ENCODE measurements at regions not wholly inside any gene's neighbourhood (a gene's known extent, or its start where the extent isn't known, plus 50 kb on each side); places are given as distances from the start of the nearest gene placed in this dataset.

- no peak overlapping the region for H3K4me3 ChIP-seq (ENCODE audit: low read depth in 1 of 2, low read length in 2 of 2)
- H3K36me3 ChIP-seq (ENCODE audit: control insufficient read depth in 1 of 2, insufficient read depth in 2 of 2, low read length in 2 of 2), result no peaks in the 10 kb centered on the region
- H3K4me1 ChIP-seq (ENCODE audit: control insufficient read depth in 1 of 2, insufficient read depth in 2 of 2, low read length in 2 of 2), result no peaks in the 10 kb centered on the region
- H3K9me3 ChIP-seq (ENCODE audit: control insufficient read depth in 1 of 2, low read length in 2 of 2), result no peaks in the 10 kb centered on the region
- no peak overlapping the region for H3K27ac ChIP-seq (ENCODE audit: low read depth, low read length)
- no peaks in the 10 kb centered on the region for H3K27me3 ChIP-seq (ENCODE audit: control insufficient read depth in 1 of 2, insufficient read depth in 2 of 2, low read length in 2 of 2)
- no peak overlapping the region for H3K9ac ChIP-seq (ENCODE audit: low read depth in 1 of 2, low read length in 2 of 2)
These were observed 135.8 kb downstream of the RPL22L1 start for GRCh38 chr3:170734043-170734734.

- Histone ChIP-seq H3K36me3 (ENCODE audit: control insufficient read depth in 1 of 2, insufficient read depth in 2 of 2, low read length in 2 of 2) (no peaks in the 10 kb centered on the region), H3K27me3 (ENCODE audit: control insufficient read depth in 1 of 2, insufficient read depth in 2 of 2, low read length in 2 of 2) (no peaks in the 10 kb centered on the region), H3K27ac (ENCODE audit: low read depth, low read length) (no peak overlapping the region), H3K9me3 (ENCODE audit: control insufficient read depth in 1 of 2, low read length in 2 of 2) (no peaks in the 10 kb centered on the region), H3K4me3 (ENCODE audit: low read depth in 1 of 2, low read length in 2 of 2) (no peak overlapping the region), H3K9ac (ENCODE audit: low read depth in 1 of 2, low read length in 2 of 2) (no peak overlapping the region), H3K4me1 (ENCODE audit: control insufficient read depth in 1 of 2, insufficient read depth in 2 of 2, low read length in 2 of 2) (no peaks in the 10 kb centered on the region)
These were observed 137.2 kb downstream of the RPL22L1 start for GRCh38 chr3:170732660-170733245.

- H3K36me3 ChIP-seq (ENCODE audit: control insufficient read depth in 1 of 2, insufficient read depth in 2 of 2, low read length in 2 of 2), result no peaks in the 10 kb centered on the region
- no peak overlapping the region for H3K27ac ChIP-seq (ENCODE audit: low read depth, low read length)
- no peaks in the 10 kb centered on the region for H3K27me3 ChIP-seq (ENCODE audit: control insufficient read depth in 1 of 2, insufficient read depth in 2 of 2, low read length in 2 of 2)
- H3K4me3 ChIP-seq (ENCODE audit: low read depth in 1 of 2, low read length in 2 of 2), result no peak overlapping the region
- H3K9me3 ChIP-seq (ENCODE audit: control insufficient read depth in 1 of 2, low read length in 2 of 2), result no peaks in the 10 kb centered on the region
- no peak overlapping the region for H3K9ac ChIP-seq (ENCODE audit: low read depth in 1 of 2, low read length in 2 of 2)
- H3K4me1 ChIP-seq (ENCODE audit: control insufficient read depth in 1 of 2, insufficient read depth in 2 of 2, low read length in 2 of 2), result no peaks in the 10 kb centered on the region
These were observed 138.7 kb downstream of the RPL22L1 start for GRCh38 chr3:170731281-170731680.

GRCh38 chr3:170730071-170730812 lies 139.8 kb downstream of the RPL22L1 start:
- Histone ChIP-seq H3K4me3 (ENCODE audit: low read depth in 1 of 2, low read length in 2 of 2) (no peak overlapping the region), H3K27ac (ENCODE audit: low read depth, low read length) (no peak overlapping the region), H3K36me3 (ENCODE audit: control insufficient read depth in 1 of 2, insufficient read depth in 2 of 2, low read length in 2 of 2) (no peaks in the 10 kb centered on the region), H3K9me3 (ENCODE audit: control insufficient read depth in 1 of 2, low read length in 2 of 2) (no peaks in the 10 kb centered on the region), H3K4me1 (ENCODE audit: control insufficient read depth in 1 of 2, insufficient read depth in 2 of 2, low read length in 2 of 2) (no peaks in the 10 kb centered on the region), H3K27me3 (ENCODE audit: control insufficient read depth in 1 of 2, insufficient read depth in 2 of 2, low read length in 2 of 2) (no peaks in the 10 kb centered on the region), H3K9ac (ENCODE audit: low read depth in 1 of 2, low read length in 2 of 2) (no peak overlapping the region)

GRCh38 chr3:170728181-170728580 lies 141.8 kb downstream of the RPL22L1 start:
- peaks cover 10 to 16% of the 10 kb centered on the region in 2 donors for H3K4me1 ChIP-seq (ENCODE audit: control insufficient read depth in 1 of 2, insufficient read depth in 2 of 2, low read length in 2 of 2)
- no peaks in the 10 kb centered on the region for H3K36me3 ChIP-seq (ENCODE audit: control insufficient read depth in 1 of 2, insufficient read depth in 2 of 2, low read length in 2 of 2)
- H3K27ac ChIP-seq (ENCODE audit: low read depth, low read length), result no peak overlapping the region
- no peak overlapping the region for H3K9ac ChIP-seq (ENCODE audit: low read depth in 1 of 2, low read length in 2 of 2)
- no peak overlapping the region for H3K4me3 ChIP-seq (ENCODE audit: low read depth in 1 of 2, low read length in 2 of 2)
- no peaks in the 10 kb centered on the region for H3K27me3 ChIP-seq (ENCODE audit: control insufficient read depth in 1 of 2, insufficient read depth in 2 of 2, low read length in 2 of 2)
- no peaks in the 10 kb centered on the region for H3K9me3 ChIP-seq (ENCODE audit: control insufficient read depth in 1 of 2, low read length in 2 of 2)

GRCh38 chr3:170727754-170728153 lies 141.9 kb upstream of the SLC7A14 start:
- Histone ChIP-seq H3K36me3 (ENCODE audit: control insufficient read depth in 1 of 2, insufficient read depth in 2 of 2, low read length in 2 of 2) (no peaks in the 10 kb centered on the region), H3K9me3 (ENCODE audit: control insufficient read depth in 1 of 2, low read length in 2 of 2) (no peaks in the 10 kb centered on the region), H3K9ac (ENCODE audit: low read depth in 1 of 2, low read length in 2 of 2) (no peak overlapping the region), H3K4me3 (ENCODE audit: low read depth in 1 of 2, low read length in 2 of 2) (no peak overlapping the region), H3K27me3 (ENCODE audit: control insufficient read depth in 1 of 2, insufficient read depth in 2 of 2, low read length in 2 of 2) (no peaks in the 10 kb centered on the region), H3K27ac (ENCODE audit: low read depth, low read length) (no peak overlapping the region), H3K4me1 (ENCODE audit: control insufficient read depth in 1 of 2, insufficient read depth in 2 of 2, low read length in 2 of 2) (peaks cover 10 to 16% of the 10 kb centered on the region in 2 donors)

- Histone ChIP-seq H3K9me3 (ENCODE audit: control insufficient read depth in 1 of 2, low read length in 2 of 2) (no peaks in the 10 kb centered on the region), H3K27ac (ENCODE audit: low read depth, low read length) (no peak overlapping the region), H3K9ac (ENCODE audit: low read depth in 1 of 2, low read length in 2 of 2) (no peak overlapping the region), H3K27me3 (ENCODE audit: control insufficient read depth in 1 of 2, insufficient read depth in 2 of 2, low read length in 2 of 2) (no peaks in the 10 kb centered on the region), H3K4me3 (ENCODE audit: low read depth in 1 of 2, low read length in 2 of 2) (no peak overlapping the region), H3K4me1 (ENCODE audit: control insufficient read depth in 1 of 2, insufficient read depth in 2 of 2, low read length in 2 of 2) (peaks cover 10 to 16% of the 10 kb centered on the region in 2 donors), H3K36me3 (ENCODE audit: control insufficient read depth in 1 of 2, insufficient read depth in 2 of 2, low read length in 2 of 2) (no peaks in the 10 kb centered on the region)
These were observed 141.2 kb upstream of the SLC7A14 start for GRCh38 chr3:170726976-170727661.

GRCh38 chr3:170725285-170725731 lies 139.4 kb upstream of the SLC7A14 start:
- Histone ChIP-seq H3K27me3 (ENCODE audit: control insufficient read depth in 1 of 2, insufficient read depth in 2 of 2, low read length in 2 of 2) (no peaks in the 10 kb centered on the region), H3K4me1 (ENCODE audit: control insufficient read depth in 1 of 2, insufficient read depth in 2 of 2, low read length in 2 of 2) (peaks cover 10 to 16% of the 10 kb centered on the region in 2 donors), H3K9ac (ENCODE audit: low read depth in 1 of 2, low read length in 2 of 2) (no peak overlapping the region), H3K4me3 (ENCODE audit: low read depth in 1 of 2, low read length in 2 of 2) (no peak overlapping the region), H3K9me3 (ENCODE audit: control insufficient read depth in 1 of 2, low read length in 2 of 2) (no peaks in the 10 kb centered on the region), H3K27ac (ENCODE audit: low read depth, low read length) (no peak overlapping the region), H3K36me3 (ENCODE audit: control insufficient read depth in 1 of 2, insufficient read depth in 2 of 2, low read length in 2 of 2) (no peaks in the 10 kb centered on the region)

- no peak overlapping the region for H3K4me3 ChIP-seq (ENCODE audit: low read depth in 1 of 2, low read length in 2 of 2)
- no peaks in the 10 kb centered on the region for H3K9me3 ChIP-seq (ENCODE audit: control insufficient read depth in 1 of 2, low read length in 2 of 2)
- no peaks in the 10 kb centered on the region for H3K36me3 ChIP-seq (ENCODE audit: control insufficient read depth in 1 of 2, insufficient read depth in 2 of 2, low read length in 2 of 2)
- no peaks in the 10 kb centered on the region for H3K27me3 ChIP-seq (ENCODE audit: control insufficient read depth in 1 of 2, insufficient read depth in 2 of 2, low read length in 2 of 2)
- no peak overlapping the region for H3K27ac ChIP-seq (ENCODE audit: low read depth, low read length)
- H3K4me1 ChIP-seq (ENCODE audit: control insufficient read depth in 1 of 2, insufficient read depth in 2 of 2, low read length in 2 of 2), result peaks cover 10 to 16% of the 10 kb centered on the region in 2 donors
- no peak overlapping the region for H3K9ac ChIP-seq (ENCODE audit: low read depth in 1 of 2, low read length in 2 of 2)
These were observed 138.9 kb upstream of the SLC7A14 start for GRCh38 chr3:170724599-170725280.

All from duodenal mucosa (tissue), 2 donors.